Neuron (in vitro differentiated cells): ENCODE measurements at regions not wholly inside any gene's neighbourhood (a gene's known extent, or its start where the extent isn't known, plus 50 kb on each side); places are given as distances from the start of the nearest gene placed in this dataset.

ENCODE experiments used
- H2AFZ ChIP-seq: one replicate; pipeline ENCODE4 v1.6.1; 2013; ENCODE audit warnings: low read depth, mild to moderate bottlenecking, inconsistent platforms, low read length, moderate library complexity
- H3K27me3 ChIP-seq: one replicate; pipeline ENCODE4 v1.6.1; 2013; ENCODE audit warnings: low read length; ENCODE audit not compliant: insufficient read depth
- H3K36me3 ChIP-seq: one replicate; pipeline ENCODE4 v1.6.1; 2013; ENCODE audit warnings: low read length; ENCODE audit not compliant: insufficient read depth
- H3K4me1 ChIP-seq: one replicate; pipeline ENCODE4 v1.6.1; 2013; ENCODE audit warnings: low read length; ENCODE audit not compliant: insufficient read depth
- H3K4me3 ChIP-seq: 2 replicates; pipeline ENCODE4 v1.5.1; 2013; ENCODE audit warnings: mild to moderate bottlenecking, low read length, moderate library complexity
- H3K9me3 ChIP-seq: one replicate; pipeline ENCODE4 v1.6.1; 2013; ENCODE audit warnings: low read length

DNA sequence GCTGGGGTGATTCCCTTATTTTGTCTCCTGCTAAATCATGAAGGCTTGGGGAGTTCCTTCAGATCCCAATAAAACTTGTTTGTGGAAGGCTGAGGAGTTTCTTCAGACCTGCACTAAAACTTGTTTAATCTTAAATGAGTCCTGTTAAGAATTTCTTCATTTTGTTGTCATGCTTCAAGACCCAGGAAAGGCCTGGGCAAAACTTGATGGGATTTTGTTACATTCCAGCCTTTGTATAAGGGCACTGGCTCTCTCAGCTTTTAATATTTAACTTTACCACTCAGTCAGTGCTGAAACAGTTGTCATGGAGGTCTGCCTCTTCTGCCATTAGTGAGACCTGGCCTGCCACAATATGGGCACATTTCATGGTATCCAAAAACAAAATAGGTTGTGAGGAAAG, 699.0 kb downstream of the ETS1 start:
- no peaks in the 10 kb centered on the region for H3K36me3 ChIP-seq
- H3K27me3 ChIP-seq = no peaks in the 10 kb centered on the region
- H3K9me3 ChIP-seq = peaks cover 8% of the 10 kb centered on the region
- H2AFZ ChIP-seq = no peak overlapping the region
- H3K4me3 ChIP-seq = no peak overlapping the region
- no peaks in the 10 kb centered on the region for H3K4me1 ChIP-seq

DNA sequence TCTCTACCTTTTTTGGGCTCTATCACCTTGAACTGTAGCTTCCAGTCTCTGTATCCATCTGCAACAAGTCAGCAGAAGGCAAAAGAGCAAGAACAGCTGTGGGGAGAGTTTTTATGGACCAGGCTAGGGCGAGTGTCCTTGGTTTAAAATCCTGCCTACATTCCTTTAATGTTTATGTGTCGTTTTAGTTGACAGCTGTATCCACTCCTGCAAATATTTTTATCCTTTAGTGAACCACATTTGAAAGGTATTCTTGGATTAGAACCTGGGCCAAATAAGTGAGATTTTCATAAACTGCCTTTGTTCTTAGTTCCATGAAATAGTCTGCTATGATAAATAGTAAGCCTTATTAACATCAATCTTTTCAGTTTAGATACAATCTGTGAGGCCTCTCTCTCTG, 712.2 kb downstream of the ETS1 start:
- Histone ChIP-seq H3K4me1 (no peaks in the 10 kb centered on the region), H3K9me3 (no peaks in the 10 kb centered on the region), H3K27me3 (no peaks in the 10 kb centered on the region), H3K4me3 (no peak overlapping the region), H3K36me3 (no peaks in the 10 kb centered on the region), H2AFZ (no peak overlapping the region)

DNA sequence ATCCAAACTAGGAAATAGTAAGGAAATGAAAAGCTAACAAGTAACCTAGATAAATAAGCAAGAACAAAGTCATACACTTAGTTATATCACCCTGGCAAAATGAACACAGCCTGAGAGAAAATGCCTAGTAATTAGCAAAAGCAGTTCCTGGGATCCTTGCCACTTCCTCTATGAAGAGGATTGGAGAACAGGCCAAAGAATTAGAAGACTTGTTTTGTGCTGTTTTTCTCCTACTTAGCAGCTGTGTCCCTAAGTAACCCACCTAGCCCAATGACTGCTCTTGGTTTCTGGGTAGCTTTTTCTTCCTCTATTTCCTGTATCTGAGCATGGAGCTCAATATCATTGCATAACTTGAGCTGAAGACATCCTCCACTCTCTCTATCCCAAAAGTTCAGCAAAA, 713.9 kb downstream of the ETS1 start:
- no peak overlapping the region for H3K4me3 ChIP-seq
- H3K4me1 ChIP-seq = no peaks in the 10 kb centered on the region

DNA sequence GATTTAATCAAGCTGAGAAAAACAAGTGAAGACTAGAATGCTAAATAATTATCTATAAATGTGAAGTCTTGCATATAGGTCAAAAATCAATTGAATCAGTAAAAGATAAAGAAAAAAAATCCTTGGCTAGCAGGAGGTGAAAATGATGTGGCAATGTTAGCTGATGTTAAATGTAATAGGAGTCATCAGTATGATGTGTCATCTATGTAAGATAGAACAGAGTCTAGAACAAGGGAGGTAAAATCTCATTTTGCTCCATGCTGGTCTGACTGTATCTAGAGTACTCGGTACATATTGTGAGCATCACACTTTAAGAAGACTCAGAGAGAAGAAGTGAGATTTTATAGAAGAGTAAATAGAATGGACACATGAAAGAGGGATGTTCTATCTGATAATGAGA, 721.2 kb downstream of the ETS1 start:
- no peaks in the 10 kb centered on the region for H3K4me1 ChIP-seq
- H3K4me3 ChIP-seq = no peak overlapping the region
- H3K9me3 ChIP-seq = no peaks in the 10 kb centered on the region
- H3K36me3 ChIP-seq = no peaks in the 10 kb centered on the region
- H3K27me3 ChIP-seq = no peaks in the 10 kb centered on the region
- no peak overlapping the region for H2AFZ ChIP-seq

More for the DNA sequence above, 713.9 kb downstream of the ETS1 start:
- Histone ChIP-seq H2AFZ (no peak overlapping the region), H3K27me3 (no peaks in the 10 kb centered on the region), H3K36me3 (no peaks in the 10 kb centered on the region), H3K9me3 (no peaks in the 10 kb centered on the region)

DNA sequence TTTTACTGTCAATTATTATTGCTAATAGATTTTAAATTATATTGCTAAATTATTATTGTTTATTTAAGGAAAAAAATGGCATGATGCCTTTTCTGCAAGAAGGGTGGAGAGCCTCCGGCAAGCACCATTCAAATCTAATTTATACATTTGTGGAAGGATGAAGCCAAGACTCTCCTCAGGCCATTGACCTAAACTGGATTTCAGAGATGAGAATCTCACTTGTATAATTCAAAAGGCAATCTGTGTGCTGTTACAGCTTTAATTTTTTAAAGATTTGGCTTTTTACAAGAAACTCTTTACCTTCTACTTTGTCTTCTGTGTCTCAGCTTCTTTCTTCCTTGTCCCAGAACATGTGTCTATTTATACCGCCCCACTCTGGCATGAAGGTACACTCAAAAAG, 722.5 kb downstream of the ETS1 start:
- Histone ChIP-seq H3K27me3 (no peaks in the 10 kb centered on the region), H3K4me1 (no peaks in the 10 kb centered on the region), H2AFZ (no peak overlapping the region), H3K9me3 (no peaks in the 10 kb centered on the region), H3K4me3 (no peak overlapping the region), H3K36me3 (no peaks in the 10 kb centered on the region)

DNA sequence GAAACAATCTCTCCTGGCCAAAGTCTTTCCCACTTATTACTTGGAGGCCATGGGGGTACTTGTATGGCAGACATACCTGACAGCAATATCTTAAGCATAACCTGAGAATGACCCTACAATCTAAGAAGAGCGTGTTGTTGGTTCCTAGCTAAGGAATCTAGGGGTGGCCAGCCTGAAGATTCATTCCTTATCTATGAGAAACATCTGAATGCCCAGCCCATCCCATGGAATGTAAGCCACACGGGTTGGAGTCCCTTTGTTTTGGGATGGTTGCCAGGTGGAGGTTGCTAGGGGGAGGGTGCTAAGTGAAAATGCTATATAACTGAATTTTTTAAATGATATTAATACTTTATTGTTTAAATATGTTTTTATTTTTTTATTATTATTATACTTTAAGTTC, 725.0 kb downstream of the ETS1 start:
- Histone ChIP-seq H3K9me3 (no peaks in the 10 kb centered on the region), H3K36me3 (no peaks in the 10 kb centered on the region), H3K4me1 (no peaks in the 10 kb centered on the region), H2AFZ (no peak overlapping the region), H3K4me3 (no peak overlapping the region), H3K27me3 (no peaks in the 10 kb centered on the region)

DNA sequence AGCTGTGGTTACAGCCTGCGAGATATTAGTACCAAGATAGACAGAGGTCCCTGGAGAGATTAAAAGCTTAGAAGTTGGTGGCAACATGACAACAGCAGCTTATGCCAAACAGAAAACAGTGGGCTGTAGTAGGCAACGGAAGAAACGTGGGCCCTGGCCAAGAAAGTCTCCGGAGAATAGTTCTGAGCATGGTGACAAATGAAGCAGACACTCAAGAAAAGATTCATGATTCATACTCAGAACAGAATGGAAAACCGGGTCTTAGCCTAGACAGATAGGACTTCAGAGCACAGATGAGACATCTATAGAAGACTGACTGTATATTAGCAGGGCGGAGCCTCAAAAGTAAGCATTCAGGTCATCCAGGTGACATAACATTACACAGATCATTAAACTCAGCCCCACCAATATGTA, 727.4 kb downstream of the ETS1 start:
- Histone ChIP-seq H3K36me3 (no peaks in the 10 kb centered on the region), H2AFZ (no peak overlapping the region), H3K9me3 (no peaks in the 10 kb centered on the region)

DNA sequence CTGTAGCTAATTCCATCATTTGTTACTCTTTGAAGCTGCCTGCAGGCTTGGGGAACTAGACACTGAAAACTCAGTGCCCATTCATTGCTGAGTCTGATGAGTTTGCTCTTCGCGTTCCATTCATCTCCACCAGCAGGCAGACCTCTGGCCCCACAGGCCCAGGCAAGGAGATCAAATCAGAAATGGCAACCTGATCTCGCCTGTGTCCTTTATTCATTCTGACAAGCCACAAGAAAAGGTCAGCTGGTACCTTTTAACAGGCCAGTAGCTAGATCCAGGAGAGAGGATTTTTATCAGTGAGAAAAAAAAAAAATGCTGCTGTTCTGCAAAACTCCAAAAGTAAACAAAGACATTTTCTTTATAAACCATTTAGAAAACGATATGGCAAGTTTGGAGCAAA, 742.5 kb downstream of the ETS1 start:
- H3K4me3 ChIP-seq = no peak overlapping the region
- H3K4me1 ChIP-seq = peaks cover 14% of the 10 kb centered on the region
- no peaks in the 10 kb centered on the region for H3K36me3 ChIP-seq
- no peaks in the 10 kb centered on the region for H3K27me3 ChIP-seq
- no peaks in the 10 kb centered on the region for H3K9me3 ChIP-seq
- H2AFZ ChIP-seq = no peak overlapping the region

More for the DNA sequence above, 727.4 kb downstream of the ETS1 start:
- no peaks in the 10 kb centered on the region for H3K4me1 ChIP-seq
- no peaks in the 10 kb centered on the region for H3K27me3 ChIP-seq
- no peak overlapping the region for H3K4me3 ChIP-seq

DNA sequence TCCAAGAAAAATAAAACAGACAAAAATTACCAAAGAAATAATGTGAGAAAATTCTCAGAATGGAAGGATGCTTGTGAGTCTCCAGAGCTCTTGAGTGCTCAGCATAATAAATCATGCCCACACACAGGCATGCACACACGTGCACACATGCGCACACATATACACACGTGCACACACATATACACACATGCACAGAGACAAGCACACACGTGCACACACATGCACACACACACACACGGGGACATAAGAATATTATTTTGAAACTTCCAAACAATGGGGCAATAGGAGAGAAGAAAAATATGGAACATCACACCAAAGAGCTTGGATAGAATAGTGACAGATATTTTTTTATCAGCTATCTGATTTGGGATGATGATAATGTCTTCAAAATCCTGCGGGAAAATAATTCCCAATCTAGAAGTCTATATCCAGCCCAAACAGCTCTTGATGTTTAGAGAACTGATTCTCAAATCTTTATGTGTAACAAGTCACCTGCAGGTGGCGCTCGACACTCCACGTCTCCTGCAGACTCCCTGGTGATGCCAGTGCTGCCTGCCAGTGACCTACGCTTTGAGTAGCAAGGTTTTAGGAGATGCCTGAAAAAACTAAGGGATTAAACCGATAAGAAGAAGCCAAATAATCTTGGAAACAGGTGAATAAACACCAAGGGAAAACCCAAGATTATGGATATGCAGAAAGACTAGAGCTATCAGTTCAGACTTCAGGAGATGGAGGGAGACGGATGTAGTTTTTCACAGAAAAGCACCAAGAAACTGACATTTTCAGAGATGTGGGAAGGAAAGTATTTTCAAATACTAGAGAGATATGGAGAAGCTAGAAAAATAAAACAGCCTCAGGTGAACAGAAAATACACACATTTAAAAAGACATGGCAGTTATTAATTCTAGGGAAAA, 743.6 kb downstream of the ETS1 start:
- H3K4me3 ChIP-seq = no peak overlapping the region
- H2AFZ ChIP-seq = no peak overlapping the region
- peaks cover 14% of the 10 kb centered on the region for H3K4me1 ChIP-seq
- no peaks in the 10 kb centered on the region for H3K9me3 ChIP-seq
- H3K27me3 ChIP-seq = no peaks in the 10 kb centered on the region
- no peaks in the 10 kb centered on the region for H3K36me3 ChIP-seq

DNA sequence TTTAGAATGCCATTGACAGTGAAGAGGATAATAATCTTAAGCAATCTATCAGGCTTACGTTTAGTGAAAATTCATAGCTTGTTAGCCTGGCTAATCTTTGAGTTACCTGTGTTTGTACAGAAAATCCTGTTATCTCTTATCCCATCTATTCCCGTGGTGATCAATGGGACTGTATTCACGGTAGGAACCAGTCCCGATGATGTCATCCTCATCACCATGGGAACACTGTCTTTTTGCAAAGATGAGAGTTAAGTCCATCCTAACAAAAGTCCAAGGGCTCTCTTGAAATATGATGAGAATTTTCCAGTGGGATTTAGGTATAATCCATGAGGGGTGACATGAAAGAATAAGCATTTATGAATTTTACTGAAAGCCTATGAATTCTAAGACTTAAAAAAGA, 762.2 kb downstream of the ETS1 start:
- no peaks in the 10 kb centered on the region for H3K27me3 ChIP-seq
- no peak overlapping the region for H2AFZ ChIP-seq
- no peaks in the 10 kb centered on the region for H3K4me1 ChIP-seq
- no peaks in the 10 kb centered on the region for H3K36me3 ChIP-seq
- no peaks in the 10 kb centered on the region for H3K9me3 ChIP-seq
- no peak overlapping the region for H3K4me3 ChIP-seq

DNA sequence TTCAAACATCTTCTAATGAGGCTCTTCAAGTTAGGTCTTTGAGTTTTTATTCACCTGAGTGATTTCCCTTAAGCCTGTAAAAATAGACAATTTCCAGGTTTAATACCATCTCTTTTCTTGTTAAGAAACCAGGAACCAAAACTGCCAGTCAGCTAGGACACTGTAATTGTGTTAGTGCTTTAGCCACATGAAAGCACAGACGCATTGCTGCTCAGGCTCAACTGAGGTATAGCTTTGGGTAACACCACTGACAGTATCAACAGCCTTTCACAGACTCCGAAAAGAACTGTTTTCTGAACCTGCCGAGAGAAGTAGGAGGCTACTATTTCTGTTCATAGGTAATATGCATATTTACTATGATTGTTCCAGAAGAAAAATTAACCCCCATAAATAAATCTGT, 768.7 kb downstream of the ETS1 start:
- Histone ChIP-seq H3K36me3 (no peaks in the 10 kb centered on the region), H3K27me3 (no peaks in the 10 kb centered on the region), H3K4me3 (no peak overlapping the region), H3K4me1 (no peaks in the 10 kb centered on the region), H2AFZ (no peak overlapping the region), H3K9me3 (no peaks in the 10 kb centered on the region)

DNA sequence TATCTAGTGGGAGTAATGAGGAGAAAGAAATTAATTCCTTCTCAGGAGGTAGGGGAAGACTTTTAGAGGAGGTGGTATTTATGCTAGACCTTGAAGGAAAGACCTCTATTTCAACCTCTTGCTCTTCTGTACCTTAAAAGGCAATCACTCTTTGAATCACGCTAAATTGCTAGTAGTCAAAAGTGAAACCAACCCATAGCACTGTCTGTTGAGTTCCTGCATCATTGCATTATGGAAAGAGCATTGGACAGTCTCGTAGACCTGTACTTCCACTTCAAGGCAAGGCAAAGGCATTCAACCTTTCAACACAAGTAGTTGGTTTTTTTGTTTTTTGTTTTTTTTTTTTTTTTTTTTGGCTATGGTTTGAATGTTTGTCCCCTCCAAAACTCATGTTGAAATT, 770.4 kb downstream of the ETS1 start:
- H3K9me3 ChIP-seq = no peaks in the 10 kb centered on the region
- no peaks in the 10 kb centered on the region for H3K4me1 ChIP-seq
- H3K4me3 ChIP-seq = no peak overlapping the region
- no peak overlapping the region for H2AFZ ChIP-seq
- H3K36me3 ChIP-seq = no peaks in the 10 kb centered on the region
- no peaks in the 10 kb centered on the region for H3K27me3 ChIP-seq

DNA sequence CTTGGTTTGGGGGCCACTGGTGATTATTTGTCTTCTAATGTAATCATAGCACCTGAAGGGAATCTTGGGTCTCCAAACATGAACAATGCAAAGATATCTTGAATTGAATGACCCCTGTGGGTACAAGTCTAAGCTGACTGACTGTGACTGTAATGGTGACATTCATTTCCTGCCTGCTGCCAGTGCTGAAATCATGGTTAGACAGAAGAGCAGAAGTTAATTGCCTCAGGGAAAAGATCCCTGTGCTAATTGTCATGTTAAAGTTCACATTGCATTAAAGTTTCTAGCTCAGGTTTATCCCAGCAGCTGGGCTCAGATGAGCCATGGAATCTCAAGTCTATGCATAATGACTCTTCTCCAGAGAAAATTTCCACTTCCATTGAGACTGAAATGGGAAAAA, 772.0 kb downstream of the ETS1 start:
- Histone ChIP-seq H3K36me3 (no peaks in the 10 kb centered on the region), H2AFZ (no peak overlapping the region), H3K9me3 (no peaks in the 10 kb centered on the region), H3K4me3 (no peak overlapping the region), H3K4me1 (no peaks in the 10 kb centered on the region), H3K27me3 (no peaks in the 10 kb centered on the region)

DNA sequence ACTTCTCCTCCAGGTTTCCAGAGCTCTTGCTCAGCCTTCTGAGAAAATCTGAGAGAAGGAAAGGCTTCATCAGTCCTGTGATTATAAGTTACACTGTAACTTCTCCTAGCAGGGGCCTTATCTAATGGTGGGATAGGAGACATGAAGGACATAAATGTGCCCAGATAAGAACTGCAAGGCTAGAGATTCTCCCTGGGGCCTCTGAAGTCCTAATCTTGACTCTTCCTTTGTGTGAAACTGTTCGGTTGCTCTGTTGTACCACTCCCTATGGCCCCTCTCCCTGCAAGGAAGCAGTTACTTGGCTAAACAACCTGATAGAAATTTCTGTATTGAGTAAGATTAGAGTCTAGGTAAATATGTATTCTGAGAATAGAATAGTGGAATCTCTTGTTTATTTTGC, 780.9 kb downstream of the ETS1 start:
- Histone ChIP-seq H3K27me3 (no peaks in the 10 kb centered on the region), H3K36me3 (no peaks in the 10 kb centered on the region), H3K4me3 (no peak overlapping the region), H3K9me3 (no peaks in the 10 kb centered on the region), H2AFZ (peak overlapping the region; percentile 14), H3K4me1 (peaks cover 5% of the 10 kb centered on the region)
